Neutrophil (primary cell): ENCODE measurements at regions not wholly inside any gene's neighbourhood (a gene's known extent, or its start where the extent isn't known, plus 50 kb on each side); places are given as distances from the start of the nearest gene placed in this dataset.

ENCODE experiments used
- H3K27ac ChIP-seq: fragments of 200-600 bp; sonication (generic); 2 replicates; pipeline ENCODE4 v1.5.1; 2016; ENCODE audit warnings: mild to moderate bottlenecking, moderate library complexity
- H3K27me3 ChIP-seq: fragments of 200-600 bp; sonication (generic); 2 replicates; pipeline ENCODE4 v1.6.0; 2016; ENCODE audit warnings: mild to moderate bottlenecking
- H3K36me3 ChIP-seq: fragments of 200-600 bp; sonication (generic); 2 replicates; pipeline ENCODE4 v1.5.1; 2017
- H3K4me1 ChIP-seq, 2 experiments: fragments of 200-600 bp in 1 of 2; sonication (generic) in 1 of 2; 1 replicate in 1 of 2; 2 replicates in 1 of 2; pipeline versions ENCODE4 v1.5.1 to v1.6.1; 2013 to 2016; ENCODE audit warnings: low read depth in 1 of 2, low read length in 1 of 2, mild to moderate bottlenecking in 1 of 2, moderate library complexity in 1 of 2; ENCODE audit not compliant: control insufficient read depth in 1 of 2, insufficient read depth in 1 of 2
- H3K4me3 ChIP-seq, 2 experiments: fragments of 200-600 bp in 1 of 2; sonication (generic) in 1 of 2; 1 replicate in 1 of 2; 2 replicates in 1 of 2; pipeline ENCODE4 v1.5.1; 2013 to 2016; ENCODE audit warnings: low read depth in 1 of 2, low read length in 1 of 2, mild to moderate bottlenecking in 1 of 2, moderate library complexity in 1 of 2
- H3K9me3 ChIP-seq: fragments of 200-600 bp; sonication (generic); 2 replicates; pipeline ENCODE4 v1.5.1; 2016
- TF ChIP-seq, protein P1 (sequence below): fragments of 200-600 bp; sonication (generic); IDR thresholded peaks from 2 replicates; pipeline ENCODE4 v1.5.1; 2016; ENCODE audit warnings: antibody characterized with exemption

DNA sequence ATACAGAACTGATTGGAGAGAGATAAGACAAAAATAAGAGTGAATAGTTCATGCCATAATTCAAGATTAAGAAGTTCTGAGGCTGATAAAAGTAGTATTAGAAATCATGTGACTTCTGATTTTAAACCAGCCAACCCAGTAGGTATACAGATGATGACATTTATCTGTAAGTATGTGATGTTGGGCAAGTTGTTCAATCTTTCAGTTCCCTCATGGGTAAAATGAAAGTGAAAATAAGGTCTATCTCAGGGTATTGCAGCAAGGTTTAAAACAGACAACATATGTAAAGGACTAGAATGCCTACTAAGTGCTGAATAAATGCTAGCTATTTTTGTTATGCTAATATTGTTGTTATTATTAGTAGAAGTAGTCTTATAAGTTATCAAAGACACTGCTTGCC lies 1055.7 kb downstream of the NAALADL2 start:
- Histone ChIP-seq H3K27ac (no peak overlapping the region), H3K4me1 (no peaks in the 10 kb centered on the region), H3K36me3 (no peaks in the 10 kb centered on the region), H3K27me3 (no peaks in the 10 kb centered on the region), H3K9me3 (no peaks in the 10 kb centered on the region), H3K4me3 (no peak overlapping the region)
- TF ChIP-seq, protein P1, sequence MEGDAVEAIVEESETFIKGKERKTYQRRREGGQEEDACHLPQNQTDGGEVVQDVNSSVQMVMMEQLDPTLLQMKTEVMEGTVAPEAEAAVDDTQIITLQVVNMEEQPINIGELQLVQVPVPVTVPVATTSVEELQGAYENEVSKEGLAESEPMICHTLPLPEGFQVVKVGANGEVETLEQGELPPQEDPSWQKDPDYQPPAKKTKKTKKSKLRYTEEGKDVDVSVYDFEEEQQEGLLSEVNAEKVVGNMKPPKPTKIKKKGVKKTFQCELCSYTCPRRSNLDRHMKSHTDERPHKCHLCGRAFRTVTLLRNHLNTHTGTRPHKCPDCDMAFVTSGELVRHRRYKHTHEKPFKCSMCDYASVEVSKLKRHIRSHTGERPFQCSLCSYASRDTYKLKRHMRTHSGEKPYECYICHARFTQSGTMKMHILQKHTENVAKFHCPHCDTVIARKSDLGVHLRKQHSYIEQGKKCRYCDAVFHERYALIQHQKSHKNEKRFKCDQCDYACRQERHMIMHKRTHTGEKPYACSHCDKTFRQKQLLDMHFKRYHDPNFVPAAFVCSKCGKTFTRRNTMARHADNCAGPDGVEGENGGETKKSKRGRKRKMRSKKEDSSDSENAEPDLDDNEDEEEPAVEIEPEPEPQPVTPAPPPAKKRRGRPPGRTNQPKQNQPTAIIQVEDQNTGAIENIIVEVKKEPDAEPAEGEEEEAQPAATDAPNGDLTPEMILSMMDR = no peak

GRCh38 chr3:175913286-175913685 lies 1054.2 kb downstream of the NAALADL2 start:
- H3K9me3 ChIP-seq = no peaks in the 10 kb centered on the region
- no peaks in the 10 kb centered on the region for H3K27me3 ChIP-seq
- H3K36me3 ChIP-seq = no peaks in the 10 kb centered on the region
- no peaks in the 10 kb centered on the region for H3K4me1 ChIP-seq
- TF ChIP-seq, protein P1 = no peak
- H3K4me3 ChIP-seq = no peak overlapping the region
- H3K27ac ChIP-seq = no peak overlapping the region

DNA sequence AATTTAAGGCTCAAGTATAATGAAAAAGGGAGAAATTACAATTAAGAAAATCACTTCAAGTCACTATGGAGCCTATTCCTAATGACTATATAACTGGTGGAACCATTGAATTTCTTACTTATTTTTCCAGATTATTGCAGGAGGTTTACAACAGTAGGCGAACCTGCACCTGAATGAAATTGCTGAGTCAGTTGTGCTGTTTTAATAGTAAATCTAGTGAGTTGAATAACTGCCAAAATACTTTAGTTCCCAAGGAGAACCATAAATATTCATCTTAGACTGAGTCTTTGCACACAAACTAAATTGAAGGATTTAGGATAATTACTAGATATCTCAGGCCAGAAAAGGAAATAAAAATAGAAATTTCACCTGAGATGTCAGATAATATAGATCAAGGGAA lies 1052.8 kb downstream of the NAALADL2 start:
- TF ChIP-seq, protein P1 = no peak
- Histone ChIP-seq H3K4me1 (no peaks in the 10 kb centered on the region), H3K4me3 (no peak overlapping the region), H3K9me3 (no peaks in the 10 kb centered on the region), H3K27me3 (no peaks in the 10 kb centered on the region), H3K36me3 (no peaks in the 10 kb centered on the region), H3K27ac (no peak overlapping the region)

GRCh38 chr3:175902226-175902625 lies 1043.1 kb downstream of the NAALADL2 start:
- Histone ChIP-seq H3K27me3 (no peaks in the 10 kb centered on the region), H3K4me1 (no peaks in the 10 kb centered on the region), H3K9me3 (no peaks in the 10 kb centered on the region), H3K27ac (no peak overlapping the region), H3K4me3 (no peak overlapping the region), H3K36me3 (no peaks in the 10 kb centered on the region)
- TF ChIP-seq, protein P1 = no peak

GRCh38 chr3:175898194-175898593 lies 1039.1 kb downstream of the NAALADL2 start:
- TF ChIP-seq, protein P1 = no peak
- no peaks in the 10 kb centered on the region for H3K27me3 ChIP-seq
- H3K4me3 ChIP-seq = no peak overlapping the region
- H3K9me3 ChIP-seq = no peaks in the 10 kb centered on the region
- H3K36me3 ChIP-seq = no peaks in the 10 kb centered on the region
- no peak overlapping the region for H3K27ac ChIP-seq
- no peaks in the 10 kb centered on the region for H3K4me1 ChIP-seq

DNA sequence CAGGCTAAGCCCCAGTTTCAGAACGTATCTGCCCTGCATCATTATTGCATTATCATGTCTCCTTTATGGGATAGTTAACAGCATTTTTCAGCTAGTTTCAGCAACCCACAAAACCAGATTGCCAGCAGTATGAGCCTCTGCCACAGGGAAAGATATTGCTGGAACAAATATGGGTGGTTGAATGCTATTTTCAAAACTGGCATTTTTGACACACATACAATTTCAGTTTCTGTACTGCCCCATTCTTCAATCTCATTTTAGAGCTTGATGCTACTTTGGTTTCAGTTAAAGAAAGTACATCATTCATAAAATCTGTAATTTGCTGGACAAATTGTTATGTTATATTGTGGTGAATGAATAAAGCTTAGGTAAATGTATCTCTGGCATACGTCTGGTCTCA lies 1037.5 kb downstream of the NAALADL2 start:
- H3K27ac ChIP-seq = no peak overlapping the region
- H3K9me3 ChIP-seq = no peaks in the 10 kb centered on the region
- TF ChIP-seq, protein P1 = no peak
- H3K36me3 ChIP-seq = no peaks in the 10 kb centered on the region
- H3K4me3 ChIP-seq = no peak overlapping the region
- H3K4me1 ChIP-seq = no peaks in the 10 kb centered on the region
- H3K27me3 ChIP-seq = no peaks in the 10 kb centered on the region
